ENCODE measurements at regions not wholly inside any gene's neighbourhood (a gene's known extent, or its start where the extent isn't known, plus 50 kb on each side); places are given as distances from the start of the nearest gene placed in this dataset.

GRCh38 chr5:143874312-143874711, 62.4 kb downstream of the HMHB1 start:
- TF ChIP-seq EZH2phosphoT487 (IDR thresholded peaks at IDR 0.05; ENCODE audit: borderline replicate concordance, low read length) = no peak
- TF ChIP-seq, protein P1, sequence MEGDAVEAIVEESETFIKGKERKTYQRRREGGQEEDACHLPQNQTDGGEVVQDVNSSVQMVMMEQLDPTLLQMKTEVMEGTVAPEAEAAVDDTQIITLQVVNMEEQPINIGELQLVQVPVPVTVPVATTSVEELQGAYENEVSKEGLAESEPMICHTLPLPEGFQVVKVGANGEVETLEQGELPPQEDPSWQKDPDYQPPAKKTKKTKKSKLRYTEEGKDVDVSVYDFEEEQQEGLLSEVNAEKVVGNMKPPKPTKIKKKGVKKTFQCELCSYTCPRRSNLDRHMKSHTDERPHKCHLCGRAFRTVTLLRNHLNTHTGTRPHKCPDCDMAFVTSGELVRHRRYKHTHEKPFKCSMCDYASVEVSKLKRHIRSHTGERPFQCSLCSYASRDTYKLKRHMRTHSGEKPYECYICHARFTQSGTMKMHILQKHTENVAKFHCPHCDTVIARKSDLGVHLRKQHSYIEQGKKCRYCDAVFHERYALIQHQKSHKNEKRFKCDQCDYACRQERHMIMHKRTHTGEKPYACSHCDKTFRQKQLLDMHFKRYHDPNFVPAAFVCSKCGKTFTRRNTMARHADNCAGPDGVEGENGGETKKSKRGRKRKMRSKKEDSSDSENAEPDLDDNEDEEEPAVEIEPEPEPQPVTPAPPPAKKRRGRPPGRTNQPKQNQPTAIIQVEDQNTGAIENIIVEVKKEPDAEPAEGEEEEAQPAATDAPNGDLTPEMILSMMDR (conservative IDR thresholded peaks at IDR 0.05; ENCODE audit: low read depth, low read length) = no peak
- no peak for TF ChIP-seq EZH2 (IDR thresholded peaks at IDR 0.05; ENCODE audit: low read length, unreplicated experiment)
- Histone ChIP-seq H3K4me1 (ENCODE audit: insufficient read depth, low read length) (peaks cover 20% of the 10 kb centered on the region), H3F3A (ENCODE audit: low read length, unreplicated experiment) (no peaks in the 10 kb centered on the region), H3K9me2 (replicated peaks; ENCODE audit: low read length) (no peaks in the 10 kb centered on the region), H3K27me3 (ENCODE audit: low read length) (no peaks in the 10 kb centered on the region), H2AFZ (ENCODE audit: low read length) (no peak overlapping the region), H3K9me3 (ENCODE audit: low read length) (no peaks in the 10 kb centered on the region), H4K20me1 (ENCODE audit: low read length) (no peaks in the 10 kb centered on the region), H3K27ac (ENCODE audit: low read length) (no peak overlapping the region), H3K9ac (ENCODE audit: low read length) (no peak overlapping the region), H3K79me2 (ENCODE audit: low read length) (no peaks in the 10 kb centered on the region), H3K4me2 (ENCODE audit: low read length) (no peak overlapping the region), H3K4me3 (ENCODE audit: low read length) (no peak overlapping the region), H3K36me3 (ENCODE audit: low read depth, low read length) (no peaks in the 10 kb centered on the region)
- ChIA-PET POLR2A (ENCODE audit: unreplicated experiment) (no interaction called here), CTCF (no interaction called here)
- no peak for DNase-seq
- ATAC-seq = no peak
- BruUV-seq (replicated peaks) = no TSS peak
- intact Hi-C loops (cut with micrococcal nuclease) = no loop called here

- Histone ChIP-seq H3K4me1 (ENCODE audit: insufficient read depth, low read length) (no peaks in the 10 kb centered on the region), H3K9ac (ENCODE audit: low read length) (no peak overlapping the region), H3K4me3 (ENCODE audit: low read length) (no peak overlapping the region), H3K4me2 (ENCODE audit: low read length) (no peak overlapping the region), H3K27ac (ENCODE audit: low read length) (no peak overlapping the region), H3K27me3 (ENCODE audit: low read length) (no peaks in the 10 kb centered on the region), H3K36me3 (ENCODE audit: low read depth, low read length) (no peaks in the 10 kb centered on the region), H3F3A (ENCODE audit: low read length, unreplicated experiment) (no peaks in the 10 kb centered on the region), H2AFZ (ENCODE audit: low read length) (no peak overlapping the region), H3K9me3 (ENCODE audit: low read length) (no peaks in the 10 kb centered on the region), H3K9me2 (replicated peaks; ENCODE audit: low read length) (no peaks in the 10 kb centered on the region), H4K20me1 (ENCODE audit: low read length) (no peaks in the 10 kb centered on the region), H3K79me2 (ENCODE audit: low read length) (no peaks in the 10 kb centered on the region)
- ATAC-seq (no peak), DNase-seq (no peak)
- CTCF ChIA-PET = no interaction called here
- BruUV-seq (replicated peaks) = no TSS peak
- intact Hi-C loops (cut with micrococcal nuclease) = no loop called here
- TF ChIP-seq, protein P1 (conservative IDR thresholded peaks at IDR 0.05; ENCODE audit: low read depth, low read length) = no peak
- TF ChIP-seq EZH2 (IDR thresholded peaks at IDR 0.05; ENCODE audit: low read length, unreplicated experiment) (no peak), EZH2phosphoT487 (IDR thresholded peaks at IDR 0.05; ENCODE audit: borderline replicate concordance, low read length) (no peak)
- POLR2A ChIA-PET (ENCODE audit: unreplicated experiment) = no interaction called here
These were observed 65.2 kb downstream of the HMHB1 start for GRCh38 chr5:143877196-143877595.

GRCh38 chr5:143878430-143878829, 66.5 kb downstream of the HMHB1 start:
- CTCF ChIA-PET = no interaction called here
- DNase-seq = no peak
- BruUV-seq (replicated peaks) = no TSS peak
- Histone ChIP-seq H3K79me2 (ENCODE audit: low read length) (no peaks in the 10 kb centered on the region), H3K27ac (ENCODE audit: low read length) (no peak overlapping the region), H4K20me1 (ENCODE audit: low read length) (no peaks in the 10 kb centered on the region), H3K4me1 (ENCODE audit: insufficient read depth, low read length) (no peaks in the 10 kb centered on the region), H3K9me2 (replicated peaks; ENCODE audit: low read length) (no peaks in the 10 kb centered on the region), H3K36me3 (ENCODE audit: low read depth, low read length) (no peaks in the 10 kb centered on the region), H3F3A (ENCODE audit: low read length, unreplicated experiment) (no peaks in the 10 kb centered on the region), H2AFZ (ENCODE audit: low read length) (no peak overlapping the region), H3K9me3 (ENCODE audit: low read length) (no peaks in the 10 kb centered on the region), H3K27me3 (ENCODE audit: low read length) (no peaks in the 10 kb centered on the region), H3K4me2 (ENCODE audit: low read length) (no peak overlapping the region), H3K4me3 (ENCODE audit: low read length) (no peak overlapping the region), H3K9ac (ENCODE audit: low read length) (no peak overlapping the region)
- TF ChIP-seq EZH2phosphoT487 (IDR thresholded peaks at IDR 0.05; ENCODE audit: borderline replicate concordance, low read length) (no peak), EZH2 (IDR thresholded peaks at IDR 0.05; ENCODE audit: low read length, unreplicated experiment) (no peak)
- TF ChIP-seq, protein P1 (conservative IDR thresholded peaks at IDR 0.05; ENCODE audit: low read depth, low read length) = no peak
- POLR2A ChIA-PET (ENCODE audit: unreplicated experiment) = no interaction called here
- intact Hi-C loops (cut with micrococcal nuclease) = no loop called here
- ATAC-seq = no peak

Data from PC-3 (cell line).